ENCODE measurements at regions not wholly inside any gene's neighbourhood (a gene's known extent, or its start where the extent isn't known, plus 50 kb on each side); places are given as distances from the start of the nearest gene placed in this dataset.
"Not testable (repeated sequence)": the region's sequence is repeated elsewhere in the genome, so short reads cannot be mapped to it uniquely, and the experiment has no call there.

DNA sequence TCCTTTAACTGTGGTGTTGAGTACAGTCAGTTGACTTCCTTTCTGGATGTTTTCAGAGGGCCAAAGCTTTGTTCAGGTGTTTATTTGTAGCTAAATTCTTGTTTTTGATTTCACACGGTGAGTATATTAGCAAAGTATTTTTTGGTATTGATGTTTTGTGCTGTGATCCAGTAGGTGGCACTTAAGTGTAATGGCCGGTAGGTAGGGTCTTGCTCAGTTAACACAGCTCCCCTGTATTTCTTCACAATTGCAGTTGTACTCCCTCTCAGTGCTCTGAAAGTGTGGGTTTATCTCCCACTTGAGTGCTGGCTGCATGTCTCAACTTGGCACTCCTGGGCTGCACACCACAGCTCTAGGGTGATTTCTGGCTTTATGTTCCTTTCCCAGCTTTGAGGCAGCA, 339.5 kb downstream of the AEBP2 start:
- DNase-seq: no peak

DNA sequence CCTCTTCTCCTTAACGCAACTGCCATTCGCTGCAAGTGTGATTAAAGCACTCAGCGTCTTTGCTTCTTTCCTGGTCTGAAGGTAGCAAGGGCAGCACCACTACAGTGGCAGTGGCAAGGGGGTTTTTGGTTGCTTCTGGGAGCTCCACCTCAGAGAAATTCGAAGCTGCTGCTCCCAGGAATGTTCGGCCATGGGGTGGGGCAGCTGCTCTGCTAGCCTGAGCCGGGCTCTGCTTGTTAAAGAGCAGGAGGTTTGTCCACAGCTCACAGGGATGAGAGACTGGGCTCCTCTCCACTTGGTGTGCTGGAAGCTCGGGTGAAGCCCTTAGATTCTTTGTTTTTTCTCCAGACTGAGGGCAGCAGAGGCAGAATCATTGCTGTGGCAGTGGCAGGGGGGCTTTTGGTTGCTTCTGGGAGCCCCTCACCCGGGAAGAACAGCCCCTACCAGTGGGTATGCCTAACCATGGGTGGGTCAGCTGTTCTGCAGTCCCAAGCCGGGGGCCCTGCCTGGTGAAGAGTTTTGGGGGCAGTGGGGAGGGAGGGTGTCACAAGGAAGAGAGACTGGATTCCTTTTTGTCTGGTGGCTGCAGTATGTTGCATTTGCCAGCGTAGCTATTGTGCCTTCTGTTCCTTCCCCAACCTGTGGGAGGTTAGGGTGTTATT, 340.2 kb downstream of the AEBP2 start:
- no peak for DNase-seq

DNA sequence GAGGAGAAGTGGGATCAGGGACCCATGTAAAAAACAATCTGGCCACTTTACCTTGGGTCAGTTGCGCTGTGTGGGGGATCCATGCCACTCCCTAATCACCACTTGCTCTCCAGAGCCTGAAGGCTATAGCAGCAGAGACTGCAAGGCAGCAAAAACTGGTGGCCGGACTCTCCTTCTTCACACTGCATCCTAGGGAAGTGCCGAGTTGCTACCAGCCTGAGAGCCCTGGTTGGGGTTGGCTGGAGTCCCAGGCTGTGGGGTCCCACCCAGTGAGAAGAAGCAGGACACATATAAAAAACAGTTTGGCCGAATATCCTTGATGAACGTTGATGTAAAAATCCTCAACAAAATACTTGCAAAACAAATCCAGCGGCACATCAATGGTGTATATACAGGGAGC, 341.2 kb downstream of the AEBP2 start:
- DNase-seq: no peak

- DNase-seq: no peak
Measured at GRCh38 chr12:19783547-19784444, 344.5 kb downstream of the AEBP2 start.

DNA sequence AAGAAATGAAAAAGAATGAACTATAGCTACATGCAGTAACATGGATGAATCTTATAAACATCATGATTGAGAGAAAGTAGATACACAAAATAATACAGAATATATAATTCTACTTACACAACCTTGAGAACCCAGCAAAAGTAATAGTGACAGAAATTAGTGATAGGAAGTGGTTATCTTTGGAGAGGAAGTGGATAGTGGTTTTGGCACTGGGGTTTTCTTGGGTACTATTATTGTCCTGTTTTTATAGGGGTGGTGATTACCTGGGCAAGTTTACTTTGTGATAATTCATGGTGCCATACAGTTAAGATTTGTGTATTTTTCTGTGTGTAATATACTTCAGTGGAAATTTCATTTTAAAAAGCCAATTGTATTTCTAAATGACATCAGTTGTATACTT, 352.7 kb downstream of the AEBP2 start:
- DNase-seq: no peak

DNA sequence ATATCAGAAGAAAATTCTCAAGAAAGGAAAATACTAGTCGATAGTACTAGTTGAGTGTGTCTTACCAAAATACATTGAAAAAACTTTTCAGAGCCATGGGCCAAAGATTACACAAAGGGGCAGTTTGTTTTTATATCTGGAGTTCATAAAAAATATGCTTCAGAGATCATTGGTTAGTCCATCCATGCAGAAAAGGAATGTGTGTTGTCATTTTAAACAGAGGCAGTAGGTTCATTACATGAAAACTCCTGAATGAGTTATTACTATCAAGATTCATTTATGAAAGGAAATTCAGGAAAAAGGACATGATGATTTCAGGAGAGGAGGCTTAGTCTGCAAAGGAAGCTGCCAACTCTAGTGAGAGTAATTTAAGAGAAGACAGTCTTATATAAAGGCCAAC, 354.8 kb downstream of the AEBP2 start:
- DNase-seq: no peak

DNA sequence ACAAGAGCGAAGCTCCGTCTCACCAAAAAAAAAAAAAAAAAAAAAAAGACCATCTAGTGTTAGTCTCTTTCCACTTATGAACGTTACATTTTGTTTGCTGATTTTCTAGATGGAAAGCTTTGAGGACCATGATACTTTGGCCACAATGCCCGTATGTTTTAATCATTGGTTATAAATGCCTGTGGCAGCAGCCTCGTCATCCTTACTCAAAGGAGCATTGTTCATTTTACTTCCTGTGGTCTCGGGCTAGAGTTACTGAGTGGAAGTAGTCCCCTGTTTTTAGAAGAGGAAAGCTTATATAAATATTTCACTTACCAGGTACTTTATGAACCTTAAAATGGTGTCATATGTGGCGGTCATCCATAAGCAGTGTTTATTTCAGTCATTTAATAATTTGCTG, 359.9 kb downstream of the AEBP2 start:
- no peak for DNase-seq

- DNase-seq: no peak
Measured at GRCh38 chr12:19799895-19800602, 360.8 kb downstream of the AEBP2 start.

- no peak for DNase-seq
Measured at GRCh38 chr12:19800884-19801283, 361.6 kb downstream of the AEBP2 start.

DNA sequence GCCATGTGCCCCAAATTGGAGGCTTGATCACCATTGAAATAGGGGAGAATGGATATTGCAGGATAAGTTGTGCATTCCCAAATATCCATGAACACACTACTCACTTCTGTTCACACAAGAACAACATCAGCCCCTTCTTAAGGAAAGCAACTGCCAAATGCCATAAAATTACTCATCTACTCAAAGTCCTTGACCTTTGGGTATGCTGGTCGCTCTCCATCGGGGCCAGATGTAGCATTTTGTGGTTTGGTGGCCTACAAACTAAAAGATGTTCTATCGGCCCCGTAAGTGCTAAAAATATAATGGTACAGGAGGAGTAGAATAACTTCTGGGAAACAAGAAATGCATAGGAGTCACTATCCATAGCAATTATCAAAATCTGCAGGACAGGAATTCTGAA, 362.6 kb downstream of the AEBP2 start:
- DNase-seq: no peak

GRCh38 chr12:19802915-19803314, 363.6 kb downstream of the AEBP2 start:
- no peak for DNase-seq

- no peak for DNase-seq
Measured at GRCh38 chr12:19804737-19805136, 365.4 kb downstream of the AEBP2 start.

GRCh38 chr12:19808371-19808770, 369.1 kb downstream of the AEBP2 start:
- no peak for DNase-seq

GRCh38 chr12:19810213-19810612, 370.9 kb downstream of the AEBP2 start:
- DNase-seq: no peak

DNA sequence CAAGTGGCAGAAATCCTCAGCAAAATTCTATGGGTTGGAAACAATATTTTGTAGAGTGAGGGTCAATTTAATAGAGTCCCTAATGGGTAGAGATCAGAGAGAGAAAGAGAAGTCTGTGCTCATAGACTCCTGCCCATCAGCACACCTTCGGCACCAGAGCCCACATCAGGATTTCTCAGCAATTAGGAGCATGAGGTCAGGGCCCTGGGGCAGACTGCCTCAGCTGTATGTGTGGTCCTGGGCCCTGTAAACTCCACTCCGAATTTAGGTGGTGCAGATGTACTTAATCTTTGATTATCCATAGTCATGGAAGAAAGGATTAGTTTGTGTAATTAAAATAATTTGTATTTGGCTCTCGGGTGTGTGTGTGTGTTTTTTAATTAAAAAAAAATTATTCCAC, 372.6 kb downstream of the AEBP2 start:
- no peak for DNase-seq

DNA sequence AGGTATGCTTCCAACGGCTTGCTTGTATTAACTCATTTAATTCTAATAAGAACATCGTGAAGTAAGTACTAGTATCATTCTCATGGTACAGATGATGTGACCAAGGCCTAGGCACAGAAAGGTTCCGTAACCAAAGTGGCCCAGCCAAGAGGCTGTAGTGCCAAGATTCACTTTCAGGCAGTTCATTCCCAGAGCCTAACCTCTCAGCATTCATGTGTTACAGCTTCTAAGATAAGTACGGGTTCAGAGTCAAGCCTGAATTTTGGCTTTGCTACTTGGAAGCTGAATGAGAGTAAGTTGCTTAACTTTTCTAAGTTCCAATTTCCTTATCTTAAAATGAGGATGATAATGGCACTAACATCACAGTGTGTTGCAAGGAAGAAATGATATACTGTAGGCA, 379.9 kb downstream of the AEBP2 start:
- DNase-seq: no peak

DNA sequence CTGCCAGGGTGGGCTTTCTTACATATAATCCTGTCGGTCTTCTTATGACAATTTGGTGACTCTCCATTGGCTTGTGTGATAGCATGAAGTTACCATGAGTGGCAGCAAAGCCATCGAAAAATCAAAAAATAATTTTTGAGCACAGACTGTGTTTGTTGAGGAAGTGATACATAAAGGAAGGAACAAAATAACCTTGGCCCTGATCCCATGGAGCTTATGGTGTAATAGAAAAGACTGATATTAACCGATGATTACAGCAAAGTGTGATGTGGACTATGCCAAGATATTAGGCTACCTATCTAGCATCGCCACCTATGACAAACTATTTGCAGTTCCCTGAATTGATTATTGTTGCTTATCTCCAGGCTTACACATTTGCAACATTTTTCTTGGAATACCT, 383.2 kb downstream of the AEBP2 start:
- DNase-seq: no peak

DNA sequence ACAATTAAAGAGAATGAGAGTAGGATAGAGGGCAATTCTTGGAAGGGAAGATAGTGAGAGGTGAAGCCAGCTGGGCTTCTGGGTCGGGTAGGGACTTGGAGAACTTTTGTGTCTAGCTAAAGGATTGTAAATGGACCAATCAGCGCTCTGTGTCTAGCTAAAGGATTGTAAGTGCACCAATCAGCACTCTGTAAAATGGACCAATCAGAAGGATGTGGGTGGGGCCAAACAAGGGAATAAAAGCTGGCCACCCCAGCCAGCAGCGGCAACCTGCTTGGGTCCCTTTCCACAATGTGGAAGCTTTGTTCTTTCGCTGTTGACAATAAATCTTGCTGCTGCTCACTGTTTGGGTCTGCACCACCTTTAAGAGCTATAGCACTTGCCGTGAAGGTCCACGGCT, 384.0 kb downstream of the AEBP2 start:
- DNase-seq: not testable (repeated sequence)

GRCh38 chr12:19826980-19827550, 387.8 kb downstream of the AEBP2 start:
- DNase-seq: no peak

GRCh38 chr12:19829100-19829853, 390.0 kb downstream of the AEBP2 start:
- no peak for DNase-seq

- DNase-seq: no peak
Measured at GRCh38 chr12:19830446-19830845, 391.2 kb downstream of the AEBP2 start.

DNA sequence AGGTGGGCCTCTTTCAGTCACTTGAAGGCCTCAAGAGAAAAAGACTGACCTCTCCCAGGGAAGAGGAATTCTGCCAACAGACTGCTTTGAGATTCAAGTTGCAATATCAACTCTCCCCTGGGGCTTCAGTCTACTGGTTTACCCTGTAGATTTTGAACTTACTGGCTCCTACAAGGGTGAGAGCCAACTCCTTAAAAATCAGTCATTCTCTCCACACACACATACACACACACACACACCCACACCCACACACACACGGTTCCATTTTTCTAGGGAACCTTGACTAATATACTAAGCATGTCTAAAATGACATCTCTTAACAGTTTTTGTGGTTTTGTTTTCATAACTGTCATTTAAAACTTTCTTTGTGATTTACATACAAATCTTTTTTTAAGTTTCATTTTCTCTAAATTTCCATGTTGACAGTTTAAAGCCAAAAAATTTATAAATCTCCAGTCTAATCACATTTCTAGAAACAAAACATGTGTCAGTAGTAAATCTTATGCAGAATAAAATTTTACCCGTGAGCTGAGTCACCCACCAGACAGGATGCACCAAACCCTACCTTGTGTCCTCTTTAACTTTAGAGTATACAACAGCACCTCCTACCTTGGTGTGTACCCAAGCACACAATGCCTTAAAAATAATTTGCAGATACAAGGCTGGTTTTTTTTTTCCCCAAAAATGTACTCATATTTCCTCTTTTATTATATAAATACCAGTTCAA, 394.6 kb downstream of the AEBP2 start:
- DNase-seq: peak; percentile 21

All from stimulated activated CD4-positive, alpha-beta T cell treated with anti-CD3 and anti-CD28 coated beads, Interleukin-1b, Interleukin-23, amount 100 ng/mL, for 48 hours (primary cell).